Bronchial epithelial cell (primary cell): ENCODE measurements at regions not wholly inside any gene's neighbourhood (a gene's known extent, or its start where the extent isn't known, plus 50 kb on each side); places are given as distances from the start of the nearest gene placed in this dataset.

Experiments
- DNase-seq: peaks from one replicate; pipeline ENCODE4 v3.0.0-alpha.2; 2010; ENCODE audit warnings: low read depth
- FAIRE-seq: peaks from 2 replicates; lab custom pipeline; 2011; peaks lifted over from hg19 to GRCh38; lab: Jason Lieb, UNC
- H3K27me3 ChIP-seq: 2 replicates; pipeline ENCODE4 v1.5.1; 2011; ENCODE audit warnings: low read length; ENCODE audit not compliant: control insufficient read depth, insufficient read depth
- H3K36me3 ChIP-seq: 2 replicates; pipeline ENCODE4 v1.5.1; 2011; ENCODE audit warnings: low read length; ENCODE audit not compliant: control insufficient read depth, insufficient read depth
- H3K4me3 ChIP-seq: 2 replicates; pipeline ENCODE4 v1.5.1; 2011; ENCODE audit warnings: mild to moderate bottlenecking, low read depth, low read length, control low read depth
- CTCF ChIP-seq: IDR thresholded peaks from 2 replicates; pipeline ENCODE4 v1.5.1; 2011; ENCODE audit warnings: mild to moderate bottlenecking, moderate library complexity, low read length, control low read depth, inconsistent platforms; ENCODE audit not compliant: insufficient read depth, severe bottlenecking

DNA sequence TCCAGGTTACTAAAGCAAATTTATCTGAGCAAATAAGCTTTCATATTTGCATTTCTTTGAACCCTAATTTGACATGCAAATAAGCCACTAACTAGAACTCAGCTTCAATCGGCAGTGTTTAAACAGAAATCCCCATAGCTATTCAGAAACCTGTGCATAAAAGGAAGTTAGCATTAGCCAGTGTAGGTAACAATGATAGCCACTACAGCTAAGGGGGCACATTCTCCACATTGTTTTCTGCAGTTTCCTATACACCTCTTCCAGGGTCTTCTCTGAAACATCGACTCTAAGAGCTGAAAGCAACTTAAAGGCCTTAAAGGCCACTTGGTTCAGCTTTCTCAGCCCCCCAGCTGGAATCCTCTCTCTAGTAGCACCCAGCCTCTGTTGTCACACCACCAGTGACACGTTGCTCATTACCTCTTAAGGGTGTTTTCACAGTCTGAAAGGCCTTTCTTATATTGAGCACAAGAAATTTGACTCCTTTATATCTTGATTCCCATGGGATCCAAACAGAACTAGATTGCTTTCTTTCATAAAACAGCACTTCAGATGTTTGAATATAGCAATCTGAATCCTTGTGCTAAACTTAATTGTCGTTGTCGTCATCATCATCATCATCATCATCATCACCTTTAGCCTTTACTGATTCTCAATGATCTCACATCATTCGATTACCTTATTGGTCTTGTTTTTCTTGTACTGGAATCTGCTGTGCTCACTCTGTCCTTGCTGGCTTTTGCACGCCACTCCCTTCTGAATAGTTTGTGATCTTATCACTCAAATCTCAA, 93.9 kb upstream of the DAB1 start:
- Histone ChIP-seq H3K4me3 (no peak overlapping the region), H3K36me3 (no peaks in the 10 kb centered on the region), H3K27me3 (no peaks in the 10 kb centered on the region)
- TF ChIP-seq CTCF, result no peak
- no peak for DNase-seq
- no peak for FAIRE-seq

DNA sequence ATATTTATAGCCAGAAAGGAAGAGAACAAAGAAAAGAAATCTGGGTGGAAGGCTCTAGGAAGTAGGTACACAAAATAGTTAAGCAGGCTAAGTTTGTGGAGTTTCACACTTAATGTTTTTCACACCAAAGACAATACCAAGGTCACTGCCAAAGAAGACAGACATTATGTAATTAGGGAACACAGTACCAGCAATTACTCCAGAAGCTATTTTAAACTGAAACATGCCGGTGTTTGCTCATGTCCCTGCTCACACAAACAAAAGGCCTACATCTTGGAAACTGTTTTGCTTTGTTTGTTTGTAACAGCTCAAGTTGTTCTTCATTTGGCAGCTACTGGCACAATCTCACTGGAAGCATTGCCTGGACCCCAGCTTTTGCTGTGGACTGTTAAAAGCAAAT, 88.5 kb upstream of the DAB1 start:
- no peak overlapping the region for H3K4me3 ChIP-seq
- FAIRE-seq (no peak), DNase-seq (no peak)
- TF ChIP-seq CTCF, result no peak
- no peaks in the 10 kb centered on the region for H3K27me3 ChIP-seq
- no peaks in the 10 kb centered on the region for H3K36me3 ChIP-seq

DNA sequence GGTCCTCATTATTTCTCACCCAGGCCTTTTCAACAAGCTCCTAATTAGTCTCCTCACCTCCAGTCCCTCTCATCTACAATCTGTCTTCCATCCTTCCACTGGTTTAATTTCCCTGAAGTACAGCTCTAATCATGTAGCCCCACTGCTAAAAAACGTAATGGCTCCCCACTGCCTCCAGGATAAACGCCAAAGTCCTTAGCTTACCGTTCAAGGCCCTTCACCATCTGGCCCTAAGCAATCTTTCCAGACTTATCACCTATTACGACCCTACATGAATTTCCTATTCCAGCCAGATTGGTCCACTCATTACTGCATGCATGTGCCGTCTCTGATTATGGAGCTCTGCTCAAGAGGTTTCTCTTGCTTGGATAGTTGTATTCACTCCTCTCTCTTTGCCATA, 83.1 kb upstream of the DAB1 start:
- no peak for TF ChIP-seq CTCF
- no peak for FAIRE-seq

DNA sequence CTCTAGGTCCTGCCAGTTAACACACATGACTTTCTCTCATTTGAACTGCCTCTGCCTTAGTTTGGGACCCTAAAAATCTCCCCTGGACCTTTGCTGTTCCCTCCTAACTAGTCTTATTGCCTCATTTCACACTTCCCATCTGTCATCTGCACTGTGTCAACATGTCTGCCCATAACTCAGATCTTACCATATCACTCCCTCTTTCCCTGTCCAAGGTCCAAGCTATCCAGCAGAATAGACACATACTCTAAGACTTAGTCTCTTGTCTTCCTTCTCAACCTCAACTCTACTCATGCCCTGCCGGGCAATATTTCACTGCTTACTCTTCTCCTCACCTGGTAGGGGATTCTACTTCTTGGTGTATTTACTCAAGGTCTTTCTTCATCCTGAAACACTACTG, 79.5 kb upstream of the DAB1 start:
- no peaks in the 10 kb centered on the region for H3K27me3 ChIP-seq
- no peaks in the 10 kb centered on the region for H3K36me3 ChIP-seq
- no peak overlapping the region for H3K4me3 ChIP-seq
- TF ChIP-seq CTCF, result no peak
- DNase-seq (no peak), FAIRE-seq (no peak)

More for the DNA sequence above, 83.1 kb upstream of the DAB1 start:
- no peaks in the 10 kb centered on the region for H3K36me3 ChIP-seq
- H3K4me3 ChIP-seq, result no peak overlapping the region
- H3K27me3 ChIP-seq, result no peaks in the 10 kb centered on the region
- DNase-seq, result no peak

GRCh38 chr1:57500136-57500830, 76.4 kb upstream of the DAB1 start:
- TF ChIP-seq CTCF, result no peak
- no peak for FAIRE-seq
- no peaks in the 10 kb centered on the region for H3K27me3 ChIP-seq
- no peaks in the 10 kb centered on the region for H3K36me3 ChIP-seq
- H3K4me3 ChIP-seq, result no peak overlapping the region
- DNase-seq, result no peak
